ENCODE measurements at regions not wholly inside any gene's neighbourhood (a gene's known extent, or its start where the extent isn't known, plus 50 kb on each side); places are given as distances from the start of the nearest gene placed in this dataset.

- no peak for TF ChIP-seq SUZ12 (IDR thresholded peaks at IDR 0.05; ENCODE audit: extremely low read depth, insufficient read depth, insufficient read length)
- TF ChIP-seq ZNF274 (IDR thresholded peaks at IDR 0.05; ENCODE audit: low read depth, low read length), result no peak
- TF ChIP-seq YY1 (IDR thresholded peaks at IDR 0.05; ENCODE audit: insufficient read depth, insufficient read length), result no peak
Observed at GRCh38 chr7:65239707-65240352, 133.8 kb upstream of the ZNF92 start.
